Thoracic aorta (tissue), 2 donors: ENCODE measurements at regions not wholly inside any gene's neighbourhood (a gene's known extent, or its start where the extent isn't known, plus 50 kb on each side); places are given as distances from the start of the nearest gene placed in this dataset.

ENCODE experiments used
- ATAC-seq: fragments of 150-250 bp; one replicate; pipeline ENCODE4 v1.8.0; 2017; ENCODE audit warnings: low read depth; ENCODE audit not compliant: insufficient number of reproducible peaks, low FRiP score
- DNase-seq: peaks from one replicate; pipeline ENCODE4 v3.0.0-alpha.2; 2020; ENCODE audit warnings: low spot score
- H3K27ac ChIP-seq, 2 donors: fragments of 200-600 bp; sonication (generic); 1 replicate in 1 of 2; 2 replicates in 1 of 2; pipeline ENCODE4 v1.5.1; 2016; ENCODE audit warnings: mild to moderate bottlenecking in 2 of 2, moderate library complexity in 2 of 2
- H3K27me3 ChIP-seq: fragments of 200-600 bp; sonication (generic); replicated peaks from 2 replicates; pipeline ENCODE4 v1.6.0; 2016; ENCODE audit warnings: mild to moderate bottlenecking; ENCODE audit not compliant: insufficient read depth
- H3K36me3 ChIP-seq: fragments of 200-600 bp; sonication (generic); one replicate; pipeline ENCODE4 v1.5.1; 2016
- H3K4me1 ChIP-seq, 2 donors: fragments of 200-600 bp; sonication (generic); 1 replicate in 1 of 2; 2 replicates in 1 of 2; pipeline versions ENCODE4 v1.5.1 to v1.6.0; 2016; ENCODE audit warnings: low read depth in 2 of 2, mild to moderate bottlenecking in 1 of 2; ENCODE audit not compliant: control insufficient read depth in 1 of 2
- H3K4me3 ChIP-seq: fragments of 200-600 bp; sonication (generic); 2 replicates; pipeline ENCODE4 v1.5.1; 2016; ENCODE audit warnings: mild to moderate bottlenecking
- H3K9me3 ChIP-seq: fragments of 200-600 bp; sonication (generic); 2 replicates; pipeline ENCODE4 v1.5.1; 2016
- TF ChIP-seq, protein P1 (sequence below): fragments of 200-600 bp; sonication (generic); IDR thresholded peaks from one replicate; pipeline ENCODE4 v1.5.1; 2019; ENCODE audit warnings: antibody characterized with exemption

GRCh38 chr6:112796712-112797111 lies 449.6 kb downstream of the RFPL4B start:
- Histone ChIP-seq H3K27me3 (no peaks in the 10 kb centered on the region), H3K4me1 (no peaks in the 10 kb centered on the region), H3K4me3 (no peak overlapping the region), H3K9me3 (peaks cover 4% of the 10 kb centered on the region), H3K36me3 (no peaks in the 10 kb centered on the region), H3K27ac (no peak overlapping the region)
- ATAC-seq (no peak), DNase-seq (no peak)
- TF ChIP-seq, protein P1, sequence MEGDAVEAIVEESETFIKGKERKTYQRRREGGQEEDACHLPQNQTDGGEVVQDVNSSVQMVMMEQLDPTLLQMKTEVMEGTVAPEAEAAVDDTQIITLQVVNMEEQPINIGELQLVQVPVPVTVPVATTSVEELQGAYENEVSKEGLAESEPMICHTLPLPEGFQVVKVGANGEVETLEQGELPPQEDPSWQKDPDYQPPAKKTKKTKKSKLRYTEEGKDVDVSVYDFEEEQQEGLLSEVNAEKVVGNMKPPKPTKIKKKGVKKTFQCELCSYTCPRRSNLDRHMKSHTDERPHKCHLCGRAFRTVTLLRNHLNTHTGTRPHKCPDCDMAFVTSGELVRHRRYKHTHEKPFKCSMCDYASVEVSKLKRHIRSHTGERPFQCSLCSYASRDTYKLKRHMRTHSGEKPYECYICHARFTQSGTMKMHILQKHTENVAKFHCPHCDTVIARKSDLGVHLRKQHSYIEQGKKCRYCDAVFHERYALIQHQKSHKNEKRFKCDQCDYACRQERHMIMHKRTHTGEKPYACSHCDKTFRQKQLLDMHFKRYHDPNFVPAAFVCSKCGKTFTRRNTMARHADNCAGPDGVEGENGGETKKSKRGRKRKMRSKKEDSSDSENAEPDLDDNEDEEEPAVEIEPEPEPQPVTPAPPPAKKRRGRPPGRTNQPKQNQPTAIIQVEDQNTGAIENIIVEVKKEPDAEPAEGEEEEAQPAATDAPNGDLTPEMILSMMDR, result no peak

- Histone ChIP-seq H3K27ac (no peak overlapping the region), H3K27me3 (no peaks in the 10 kb centered on the region), H3K36me3 (no peaks in the 10 kb centered on the region), H3K4me1 (no peaks in the 10 kb centered on the region), H3K4me3 (no peak overlapping the region), H3K9me3 (no peaks in the 10 kb centered on the region)
- no peak for ATAC-seq
- TF ChIP-seq, protein P1, result no peak
- DNase-seq, result no peak
Measured at GRCh38 chr6:112799889-112800288, 452.8 kb downstream of the RFPL4B start.

- DNase-seq, result no peak
- no peaks in the 10 kb centered on the region for H3K4me1 ChIP-seq
- H3K9me3 ChIP-seq, result no peaks in the 10 kb centered on the region
- no peaks in the 10 kb centered on the region for H3K27me3 ChIP-seq
- TF ChIP-seq, protein P1, result no peak
- no peaks in the 10 kb centered on the region for H3K36me3 ChIP-seq
- H3K27ac ChIP-seq, result no peak overlapping the region
- H3K4me3 ChIP-seq, result no peak overlapping the region
- no peak for ATAC-seq
Measured at GRCh38 chr6:112800439-112800838, 453.3 kb downstream of the RFPL4B start.

DNA sequence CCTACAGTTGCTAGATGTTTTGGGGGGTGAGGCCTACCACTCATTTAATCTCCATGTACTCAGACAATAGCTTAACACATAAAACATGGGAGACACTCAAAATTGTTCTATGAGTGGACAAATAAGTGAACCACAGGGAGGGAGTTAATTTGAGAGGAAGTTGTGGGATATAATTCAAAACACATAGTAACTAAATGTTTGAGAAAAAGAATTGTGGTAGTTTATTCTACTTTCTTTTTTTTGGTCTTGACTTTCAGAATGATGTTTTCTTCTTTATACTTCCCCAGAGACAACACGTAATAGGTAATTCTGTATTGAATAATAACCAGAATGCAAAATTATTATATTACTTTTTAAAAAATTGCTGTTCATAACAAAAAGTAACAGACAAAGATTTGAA lies 453.8 kb downstream of the RFPL4B start:
- no peak for DNase-seq
- Histone ChIP-seq H3K27ac (no peak overlapping the region), H3K9me3 (no peaks in the 10 kb centered on the region), H3K4me3 (no peak overlapping the region), H3K27me3 (no peaks in the 10 kb centered on the region), H3K36me3 (no peaks in the 10 kb centered on the region), H3K4me1 (no peaks in the 10 kb centered on the region)
- no peak for ATAC-seq
- TF ChIP-seq, protein P1, result no peak

- DNase-seq, result no peak
- no peaks in the 10 kb centered on the region for H3K27me3 ChIP-seq
- H3K27ac ChIP-seq, result no peak overlapping the region
- TF ChIP-seq, protein P1, result no peak
- no peaks in the 10 kb centered on the region for H3K36me3 ChIP-seq
- ATAC-seq, result no peak
- no peaks in the 10 kb centered on the region for H3K9me3 ChIP-seq
- no peaks in the 10 kb centered on the region for H3K4me1 ChIP-seq
- H3K4me3 ChIP-seq, result no peak overlapping the region
Measured at GRCh38 chr6:112801468-112802080, 454.4 kb downstream of the RFPL4B start.
